K562 (cell line): ENCODE measurements at regions not wholly inside any gene's neighbourhood (a gene's known extent, or its start where the extent isn't known, plus 50 kb on each side); places are given as distances from the start of the nearest gene placed in this dataset.

Experiments used
- ATAC-seq: fragments of 200-7000 bp; cut with Tn5 transposase; 3 replicates; pipeline ENCODE4 v1.9.1; 2020; ENCODE audit warnings: moderate library complexity
- BruUV-seq: library from RNA; stranded (reverse); fragments of 400-500 nt; replicated peaks from 2 replicates; lab custom pipeline; 2021; lab: Mats Ljungman, UMichigan
- CTCF ChIA-PET: fragments of 300-600 bp; formaldehyde crosslinking; extraction: SDS; loops from one replicate; lab custom pipeline; 2021; ENCODE audit warnings: low intra/inter-chr PET ratio; lab: Yijun Ruan, JAX
- POLR2A ChIA-PET: fragments of 300-600, 350-650 bp; sonication (Branson Sonifier 250); formaldehyde crosslinking; extraction: SDS; loops from one replicate; lab custom pipeline; 2021; ENCODE audit warnings: antibody characterized with exemption, inconsistent platforms; lab: Yijun Ruan, JAX
- DNase-seq, 4 experiments: peaks; one replicate each; pipeline versions ENCODE4 v3.0.0 to v3.0.0-alpha.2; 2011 to 2018; ENCODE audit warnings: low spot score in 3 of 4, mixed read lengths in 3 of 4; ENCODE audit errors: extremely low read depth in 1 of 4
- FAIRE-seq: peaks from 2 replicates; lab custom pipeline; 2011; peaks lifted over from hg19 to GRCh38; lab: Jason Lieb, UNC
- H2AFZ ChIP-seq: 2 replicates; pipeline ENCODE4 v1.6.0; 2011; ENCODE audit warnings: low read depth, low read length, control low read depth, inconsistent platforms
- H3K27ac ChIP-seq: fragments of 200-600 bp; 3 replicates; pipeline ENCODE4 v1.8.0; 2011; ENCODE audit warnings: low read depth, mild to moderate bottlenecking, control low read depth, inconsistent platforms, low read length, moderate library complexity, mixed read lengths; ENCODE audit errors: extremely low read depth
- H3K27me3 ChIP-seq, 2 experiments: fragments of 300-600 bp in 1 of 2; 2 replicates in 1 of 2; 3 replicates in 1 of 2; pipeline versions ENCODE4 v1.6.0 to v1.8.0; 2011; ENCODE audit warnings: inconsistent platforms in 2 of 2, low read length in 2 of 2, mild to moderate bottlenecking in 1 of 2, mixed read lengths in 1 of 2, moderate library complexity in 1 of 2; ENCODE audit not compliant: control insufficient read depth in 2 of 2, insufficient read depth in 2 of 2
- H3K36me3 ChIP-seq: fragments of 300-600 bp; 3 replicates; pipeline ENCODE4 v1.8.0; 2011; ENCODE audit warnings: mild to moderate bottlenecking, low read length, inconsistent platforms; ENCODE audit not compliant: control insufficient read depth, insufficient read depth
- H3K4me1 ChIP-seq, 2 experiments: fragments of 200-600 bp in 1 of 2; replicated peaks in 1 of 2; 2 replicates in 1 of 2; 3 replicates in 1 of 2; pipeline versions ENCODE4 v1.5.1 to v1.8.0; 2011; ENCODE audit warnings: inconsistent platforms in 2 of 2, low read length in 2 of 2, mild to moderate bottlenecking in 1 of 2, mixed read lengths in 1 of 2, moderate library complexity in 1 of 2; ENCODE audit not compliant: control insufficient read depth in 2 of 2, insufficient read depth in 2 of 2
- H3K4me2 ChIP-seq: 2 replicates; pipeline ENCODE4 v1.6.1; 2011; ENCODE audit warnings: low read length, control low read depth, inconsistent platforms, mixed read lengths; ENCODE audit not compliant: insufficient read depth
- H3K4me3 ChIP-seq: fragments of 200-600 bp; sonication (generic), shearing (Covaris generic); 2 replicates; pipeline ENCODE4 v1.5.1; 2016; ENCODE audit warnings: control low read depth, inconsistent platforms
- H3K79me2 ChIP-seq: fragments of 200-600 bp; 3 replicates; pipeline ENCODE4 v1.8.0; 2011; ENCODE audit warnings: low read length, inconsistent platforms; ENCODE audit not compliant: control insufficient read depth, insufficient read depth
- H3K9ac ChIP-seq, 2 experiments: 2 replicates each; pipeline versions ENCODE4 v1.6.0 to v1.6.1; 2011; ENCODE audit warnings: low read depth in 2 of 2, low read length in 2 of 2, control low read depth in 1 of 2, inconsistent platforms in 1 of 2, mild to moderate bottlenecking in 1 of 2, mixed read lengths in 1 of 2; ENCODE audit not compliant: insufficient read depth in 1 of 2
- H3K9me1 ChIP-seq: one replicate; pipeline ENCODE4 v1.6.0; 2011; ENCODE audit warnings: inconsistent platforms, mild to moderate bottlenecking, low read length, moderate library complexity; ENCODE audit not compliant: control insufficient read depth, insufficient read depth
- H3K9me3 ChIP-seq: replicated peaks from 2 replicates; pipeline ENCODE4 v1.5.1; 2011; ENCODE audit warnings: low read depth, low read length, inconsistent platforms; ENCODE audit not compliant: control insufficient read depth, insufficient read depth
- H4K20me1 ChIP-seq: replicated peaks from 2 replicates; pipeline ENCODE4 v1.6.1; 2011; ENCODE audit warnings: low read length, inconsistent platforms, mixed read lengths; ENCODE audit not compliant: control insufficient read depth, insufficient read depth
- ETV6 ChIP-seq, 3 experiments: fragments of 150-350 bp in 1 of 3; sonication (generic) in 1 of 3; formaldehyde crosslinking in 1 of 3; IDR thresholded peaks; 2 replicates each; pipeline versions ENCODE4 v1.6.1 to v1.8.0; 2014 to 2022; ENCODE audit warnings: borderline replicate concordance in 2 of 3, low read depth in 2 of 3, antibody characterized with exemption in 1 of 3, low read length in 1 of 3, mild to moderate bottlenecking in 1 of 3, missing genetic modification reagents in 1 of 3
- NCOR1 ChIP-seq: fragments of 450-650 bp; IDR thresholded peaks from 2 replicates; pipeline ENCODE4 v1.6.1; 2016; ENCODE audit warnings: mild to moderate bottlenecking, moderate library complexity
- NELFE ChIP-seq: IDR thresholded peaks from 2 replicates; pipeline ENCODE4 v1.6.1; 2011; ENCODE audit warnings: mild to moderate bottlenecking; ENCODE audit not compliant: insufficient read depth, insufficient read length
- NFIX ChIP-seq: fragments of 250-450 bp; sonication (Bioruptor Pico); IDR thresholded peaks from 2 replicates; pipeline ENCODE4 v1.4.0; 2020; ENCODE audit warnings: low read depth, mild to moderate bottlenecking, moderate library complexity
- PTBP1 ChIP-seq: fragments of 200-400 bp; formaldehyde crosslinking; IDR thresholded peaks from 2 replicates; pipeline ENCODE4 v1.6.1; 2017; ENCODE audit warnings: low read depth, low read length
- RAD21 ChIP-seq, 2 experiments: fragments of 250-450 bp in 1 of 2; fragments of 450-650 bp in 1 of 2; sonication (Bioruptor Pico) in 1 of 2; formaldehyde crosslinking in 1 of 2; IDR thresholded peaks in 1 of 2; conservative IDR thresholded peaks in 1 of 2; 2 replicates each; pipeline versions ENCODE4 v1.4.0 to v1.8.0; 2020 to 2022; ENCODE audit warnings: mild to moderate bottlenecking in 2 of 2, moderate library complexity in 1 of 2
- RHOXF2B ChIP-seq: fragments of 250-450 bp; sonication (Bioruptor Pico); conservative IDR thresholded peaks from 2 replicates; pipeline ENCODE4 v1.5.1; 2021
- SIN3A ChIP-seq, 2 experiments: fragments of 150-350 bp in 1 of 2; IDR thresholded peaks; 2 replicates each; pipeline ENCODE4 v1.6.1; 2011 to 2016; ENCODE audit warnings: borderline replicate concordance in 2 of 2, low read depth in 2 of 2, low read length in 2 of 2, mild to moderate bottlenecking in 2 of 2, moderate library complexity in 2 of 2; ENCODE audit not compliant: control insufficient read depth in 1 of 2
- SMARCC2 ChIP-seq: fragments of 450-650 bp; IDR thresholded peaks from 2 replicates; pipeline ENCODE4 v1.6.1; 2017; ENCODE audit warnings: antibody characterized with exemption, moderate library complexity, mild to moderate bottlenecking, low read depth
- TEAD2 ChIP-seq: fragments of 450-650 bp; IDR thresholded peaks from 2 replicates; pipeline ENCODE4 v1.6.1; 2016; ENCODE audit warnings: missing genetic modification characterization, control low read depth, missing compliant biosample characterization
- ZBED1 ChIP-seq: IDR thresholded peaks from 2 replicates; pipeline ENCODE4 v1.6.1; 2014
- ZEB2 ChIP-seq: fragments of 450-650 bp; IDR thresholded peaks from 2 replicates; pipeline ENCODE4 v1.6.1; 2016
- ZNF316 ChIP-seq: fragments of 450-650 bp; IDR thresholded peaks from 2 replicates; pipeline ENCODE4 v1.6.1; 2016
- WGBS: fragments of 100-300 bp; shearing (Covaris generic); methylation state at CpG from one replicate; pipeline ENCODE4 v1.1.6; 2016; ENCODE audit warnings: low coverage, mixed read lengths; ENCODE audit not compliant: insufficient coverage; ENCODE audit errors: missing lambda C conversion rate; 5-methylcytosine and 5-hydroxymethylcytosine counted together
- in situ Hi-C: fragments of 300-500 bp; cut with MboI; formaldehyde crosslinking; loops from 4 replicates; pipeline ENCODE4 v1.15.0; 2018; ENCODE audit warnings: inconsistent platforms, mixed read lengths
- intact Hi-C: fragments of 100-400 bp; cut with micrococcal nuclease; formaldehyde crosslinking; loops from 2 replicates; pipeline ENCODE4 v1.14.2; 2022
- TF ChIP-seq, protein P1 (sequence below): fragments of 250-450 bp; sonication (Bioruptor Pico); IDR thresholded peaks from 2 replicates; pipeline ENCODE4 v1.5.0; 2021
- TF ChIP-seq, protein P2 (sequence below): fragments of 450-650 bp; formaldehyde crosslinking; conservative IDR thresholded peaks from 2 replicates; pipeline ENCODE4 v1.4.0; 2022; ENCODE audit warnings: mild to moderate bottlenecking, missing genetic modification characterization

DNA sequence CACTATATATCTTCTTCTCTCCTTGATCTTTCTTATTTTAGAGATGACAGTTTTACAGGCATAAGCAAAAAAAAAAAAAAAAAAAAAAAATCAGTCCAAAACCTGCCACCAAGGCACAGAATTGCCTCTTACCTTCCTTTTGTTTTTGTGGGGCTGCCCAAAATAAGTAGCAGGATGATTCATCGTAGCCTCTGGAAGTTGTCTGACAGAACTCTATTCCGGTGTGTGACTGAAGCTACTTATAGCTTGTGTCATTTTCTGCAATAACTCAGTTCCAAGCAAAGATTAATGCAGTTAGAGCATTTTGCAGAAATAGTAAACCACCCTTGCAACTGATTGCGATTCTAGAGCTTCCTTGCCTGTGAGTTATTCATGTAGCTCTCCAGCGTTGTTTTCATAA lies 186.8 kb downstream of the KIF2B start:
- no TSS peak for BruUV-seq
- 3% methylated on average over 4 of the region's 4 CpGs for WGBS
- FAIRE-seq (no peak), ATAC-seq (no peak), DNase-seq (no peak)
- no peak overlapping the region for H3K4me2 ChIP-seq
- intact Hi-C loops (no loop called here), in situ Hi-C loops (no loop called here)
- CTCF ChIA-PET: no interaction called here
- H3K9me3 ChIP-seq: no peaks in the 10 kb centered on the region
- no peaks in the 10 kb centered on the region for H4K20me1 ChIP-seq
- H3K4me1 ChIP-seq: no peaks in the 10 kb centered on the region
- POLR2A ChIA-PET: no interaction called here
- no peaks in the 10 kb centered on the region for H3K36me3 ChIP-seq
- H3K27me3 ChIP-seq: no peaks in the 10 kb centered on the region
- TF ChIP-seq, protein P1, sequence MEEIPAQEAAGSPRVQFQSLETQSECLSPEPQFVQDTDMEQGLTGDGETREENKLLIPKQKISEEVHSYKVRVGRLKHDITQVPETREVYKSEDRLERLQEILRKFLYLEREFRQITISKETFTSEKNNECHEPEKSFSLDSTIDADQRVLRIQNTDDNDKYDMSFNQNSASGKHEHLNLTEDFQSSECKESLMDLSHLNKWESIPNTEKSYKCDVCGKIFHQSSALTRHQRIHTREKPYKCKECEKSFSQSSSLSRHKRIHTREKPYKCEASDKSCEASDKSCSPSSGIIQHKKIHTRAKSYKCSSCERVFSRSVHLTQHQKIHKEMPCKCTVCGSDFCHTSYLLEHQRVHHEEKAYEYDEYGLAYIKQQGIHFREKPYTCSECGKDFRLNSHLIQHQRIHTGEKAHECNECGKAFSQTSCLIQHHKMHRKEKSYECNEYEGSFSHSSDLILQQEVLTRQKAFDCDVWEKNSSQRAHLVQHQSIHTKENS (CRISPR knock-in tag): no peak
- H3K27ac ChIP-seq: no peak overlapping the region
- H2AFZ ChIP-seq: no peak overlapping the region
- H3K9ac ChIP-seq: no peak overlapping the region
- no peaks in the 10 kb centered on the region for H3K9me1 ChIP-seq
- H3K79me2 ChIP-seq: no peaks in the 10 kb centered on the region
- no peak overlapping the region for H3K4me3 ChIP-seq

DNA sequence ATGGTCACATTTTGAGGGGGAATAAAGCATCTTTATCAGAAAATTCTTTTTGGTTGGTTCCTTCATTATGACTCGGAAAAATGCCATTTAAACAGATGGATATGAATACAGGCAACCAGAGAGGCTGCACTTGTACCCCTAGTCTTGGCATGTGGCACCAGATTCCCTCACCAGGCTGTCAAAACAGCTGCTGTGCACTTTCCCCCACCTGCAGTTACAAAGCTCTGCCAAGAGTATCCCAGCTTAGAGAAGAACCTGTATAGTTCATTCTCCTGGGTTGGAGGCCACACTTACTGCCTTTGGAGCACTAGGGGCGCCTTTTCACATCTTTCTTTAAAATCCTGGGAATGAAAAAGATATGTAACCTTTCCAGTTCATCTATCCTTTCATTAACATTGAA lies 190.3 kb downstream of the KIF2B start:
- no peak overlapping the region for H3K4me3 ChIP-seq
- H3K4me2 ChIP-seq: no peak overlapping the region
- no peaks in the 10 kb centered on the region for H3K36me3 ChIP-seq
- H3K9me1 ChIP-seq: no peaks in the 10 kb centered on the region
- DNase-seq (no peak), ATAC-seq (no peak), FAIRE-seq (no peak)
- no peaks in the 10 kb centered on the region for H3K79me2 ChIP-seq
- in situ Hi-C loops: no loop called here
- no peaks in the 10 kb centered on the region for H4K20me1 ChIP-seq
- no peaks in the 10 kb centered on the region for H3K9me3 ChIP-seq
- H3K9ac ChIP-seq: no peak overlapping the region
- intact Hi-C loops: no loop called here
- WGBS: 0% methylated on average over 2 of the region's 2 CpGs
- POLR2A ChIA-PET: no interaction called here
- H2AFZ ChIP-seq: no peak overlapping the region
- H3K27ac ChIP-seq: no peak overlapping the region
- no peaks in the 10 kb centered on the region for H3K4me1 ChIP-seq
- CTCF ChIA-PET: no interaction called here
- no peaks in the 10 kb centered on the region for H3K27me3 ChIP-seq
- no TSS peak for BruUV-seq
- TF ChIP-seq NELFE: no peak
- no peak for TF ChIP-seq SIN3A (IDR thresholded peaks at IDR 0.05; ENCODE audit: borderline replicate concordance in 2 of 2, control insufficient read depth in 1 of 2, low read depth in 2 of 2, low read length in 2 of 2)
- TF ChIP-seq RHOXF2B: no peak
- no peak for TF ChIP-seq RAD21 (CRISPR knock-in tag; conservative IDR thresholded peaks at IDR 0.05 in 1 of 2, IDR thresholded peaks at IDR 0.05 in 1 of 2)
- TF ChIP-seq SMARCC2: no peak
- TF ChIP-seq ZEB2: no peak
- TF ChIP-seq, protein P2, sequence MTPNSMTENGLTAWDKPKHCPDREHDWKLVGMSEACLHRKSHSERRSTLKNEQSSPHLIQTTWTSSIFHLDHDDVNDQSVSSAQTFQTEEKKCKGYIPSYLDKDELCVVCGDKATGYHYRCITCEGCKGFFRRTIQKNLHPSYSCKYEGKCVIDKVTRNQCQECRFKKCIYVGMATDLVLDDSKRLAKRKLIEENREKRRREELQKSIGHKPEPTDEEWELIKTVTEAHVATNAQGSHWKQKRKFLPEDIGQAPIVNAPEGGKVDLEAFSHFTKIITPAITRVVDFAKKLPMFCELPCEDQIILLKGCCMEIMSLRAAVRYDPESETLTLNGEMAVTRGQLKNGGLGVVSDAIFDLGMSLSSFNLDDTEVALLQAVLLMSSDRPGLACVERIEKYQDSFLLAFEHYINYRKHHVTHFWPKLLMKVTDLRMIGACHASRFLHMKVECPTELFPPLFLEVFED (CRISPR knock-in tag): no peak
- TF ChIP-seq NFIX (CRISPR knock-in tag): no peak
- TF ChIP-seq ZBED1: no peak
- TF ChIP-seq TEAD2: no peak
- TF ChIP-seq NCOR1: no peak
- no peak for TF ChIP-seq ETV6 (IDR thresholded peaks at IDR 0.05; ENCODE audit: borderline replicate concordance in 1 of 2, low read depth in 2 of 2, low read length in 1 of 2)
- TF ChIP-seq ETV6 (CRISPR knock-in tag; IDR thresholded peaks at IDR 0.05; ENCODE audit: borderline replicate concordance): no peak
- no peak for TF ChIP-seq ZNF316
- TF ChIP-seq PTBP1: no peak
